IPS-20b (cell line): ENCODE measurements at regions not wholly inside any gene's neighbourhood (a gene's known extent, or its start where the extent isn't known, plus 50 kb on each side); places are given as distances from the start of the nearest gene placed in this dataset.

Source experiments
- H3K27ac ChIP-seq: one replicate; pipeline ENCODE4 v1.5.1; 2013; ENCODE audit warnings: low read length
- H3K27me3 ChIP-seq: 2 replicates; pipeline ENCODE4 v1.6.1; 2013; ENCODE audit warnings: mild to moderate bottlenecking, low read length, inconsistent platforms; ENCODE audit not compliant: insufficient read depth
- H3K36me3 ChIP-seq: 2 replicates; pipeline ENCODE4 v1.6.1; 2013; ENCODE audit warnings: low read depth, mild to moderate bottlenecking, inconsistent platforms, low read length, moderate library complexity; ENCODE audit not compliant: insufficient read depth
- H3K4me1 ChIP-seq: 2 replicates; pipeline ENCODE4 v1.6.1; 2013; ENCODE audit warnings: mild to moderate bottlenecking, control low read depth, inconsistent platforms, low read length, moderate library complexity; ENCODE audit not compliant: insufficient read depth
- H3K4me3 ChIP-seq: 2 replicates; pipeline ENCODE4 v1.5.1; 2013; ENCODE audit warnings: mild to moderate bottlenecking, low read length, inconsistent platforms
- H3K9ac ChIP-seq: 2 replicates; pipeline ENCODE4 v1.6.1; 2013; ENCODE audit warnings: low read depth, mild to moderate bottlenecking, inconsistent platforms, low read length, moderate library complexity
- H3K9me3 ChIP-seq: 2 replicates; pipeline ENCODE4 v1.6.1; 2013; ENCODE audit warnings: mild to moderate bottlenecking, low read depth, low read length, inconsistent platforms; ENCODE audit not compliant: insufficient read depth

GRCh38 chr4:163895378-163896005 is 401.0 kb downstream of the TMA16 start:
- H3K4me3 ChIP-seq: no peak overlapping the region
- H3K4me1 ChIP-seq: peaks cover 10% of the 10 kb centered on the region
- 0 out of 2 replicates have a peak overlapping the region, but pooled peaks have one; percentile 10 for H3K9ac ChIP-seq
- H3K9me3 ChIP-seq: no peaks in the 10 kb centered on the region
- H3K27ac ChIP-seq: peak overlapping the region; percentile 12
- H3K36me3 ChIP-seq: no peaks in the 10 kb centered on the region
- no peaks in the 10 kb centered on the region for H3K27me3 ChIP-seq

GRCh38 chr4:163901319-163901718 is 406.8 kb downstream of the TMA16 start:
- H3K4me3 ChIP-seq: no peak overlapping the region
- H3K27ac ChIP-seq: no peak overlapping the region
- peaks cover 16% of the 10 kb centered on the region for H3K4me1 ChIP-seq
- H3K27me3 ChIP-seq: no peaks in the 10 kb centered on the region
- no peaks in the 10 kb centered on the region for H3K36me3 ChIP-seq
- no peaks in the 10 kb centered on the region for H3K9me3 ChIP-seq
- H3K9ac ChIP-seq: no peak overlapping the region

- no peak overlapping the region for H3K27ac ChIP-seq
- no peaks in the 10 kb centered on the region for H3K9me3 ChIP-seq
- no peaks in the 10 kb centered on the region for H3K27me3 ChIP-seq
- H3K4me3 ChIP-seq: no peak overlapping the region
- no peak overlapping the region for H3K9ac ChIP-seq
- no peaks in the 10 kb centered on the region for H3K36me3 ChIP-seq
- H3K4me1 ChIP-seq: peaks cover 16% of the 10 kb centered on the region
Measured at GRCh38 chr4:163902417-163902816, 407.9 kb downstream of the TMA16 start.

GRCh38 chr4:163911891-163912290 is 417.4 kb downstream of the TMA16 start:
- no peaks in the 10 kb centered on the region for H3K9me3 ChIP-seq
- no peak overlapping the region for H3K27ac ChIP-seq

GRCh38 chr4:163913571-163913970 is 419.1 kb downstream of the TMA16 start:
- no peaks in the 10 kb centered on the region for H3K36me3 ChIP-seq
- no peaks in the 10 kb centered on the region for H3K4me1 ChIP-seq
- no peaks in the 10 kb centered on the region for H3K27me3 ChIP-seq
- H3K4me3 ChIP-seq: no peak overlapping the region
- no peaks in the 10 kb centered on the region for H3K9me3 ChIP-seq
- no peak overlapping the region for H3K9ac ChIP-seq
- no peak overlapping the region for H3K27ac ChIP-seq

More at GRCh38 chr4:163911891-163912290, 417.4 kb downstream of the TMA16 start:
- Histone ChIP-seq H3K9ac (no peak overlapping the region), H3K27me3 (no peaks in the 10 kb centered on the region), H3K36me3 (no peaks in the 10 kb centered on the region), H3K4me3 (no peak overlapping the region), H3K4me1 (no peaks in the 10 kb centered on the region)

- no peaks in the 10 kb centered on the region for H3K4me1 ChIP-seq
- H3K9ac ChIP-seq: no peak overlapping the region
- no peaks in the 10 kb centered on the region for H3K9me3 ChIP-seq
- H3K36me3 ChIP-seq: no peaks in the 10 kb centered on the region
- no peak overlapping the region for H3K4me3 ChIP-seq
- H3K27me3 ChIP-seq: no peaks in the 10 kb centered on the region
- no peak overlapping the region for H3K27ac ChIP-seq
Measured at GRCh38 chr4:163915896-163916295, 421.4 kb downstream of the TMA16 start.

- Histone ChIP-seq H3K4me3 (no peak overlapping the region), H3K27me3 (no peaks in the 10 kb centered on the region), H3K27ac (no peak overlapping the region), H3K36me3 (no peaks in the 10 kb centered on the region), H3K4me1 (no peaks in the 10 kb centered on the region), H3K9ac (no peak overlapping the region), H3K9me3 (no peaks in the 10 kb centered on the region)
Measured at GRCh38 chr4:163920426-163920825, 425.9 kb downstream of the TMA16 start.

GRCh38 chr4:163922302-163922701 is 427.8 kb downstream of the TMA16 start:
- no peak overlapping the region for H3K27ac ChIP-seq
- H3K27me3 ChIP-seq: no peaks in the 10 kb centered on the region
- no peak overlapping the region for H3K4me3 ChIP-seq
- no peaks in the 10 kb centered on the region for H3K4me1 ChIP-seq
- H3K36me3 ChIP-seq: no peaks in the 10 kb centered on the region
- no peak overlapping the region for H3K9ac ChIP-seq
- no peaks in the 10 kb centered on the region for H3K9me3 ChIP-seq

- no peaks in the 10 kb centered on the region for H3K4me1 ChIP-seq
- no peak overlapping the region for H3K9ac ChIP-seq
- no peaks in the 10 kb centered on the region for H3K9me3 ChIP-seq
- H3K27me3 ChIP-seq: no peaks in the 10 kb centered on the region
- no peak overlapping the region for H3K4me3 ChIP-seq
- no peak overlapping the region for H3K27ac ChIP-seq
- no peaks in the 10 kb centered on the region for H3K36me3 ChIP-seq
Measured at GRCh38 chr4:163923092-163923491, 428.6 kb downstream of the TMA16 start.

GRCh38 chr4:163930086-163930485 is 435.6 kb downstream of the TMA16 start:
- Histone ChIP-seq H3K27ac (no peak overlapping the region), H3K27me3 (no peaks in the 10 kb centered on the region), H3K4me1 (no peaks in the 10 kb centered on the region), H3K36me3 (no peaks in the 10 kb centered on the region), H3K9me3 (no peaks in the 10 kb centered on the region), H3K9ac (no peak overlapping the region), H3K4me3 (no peak overlapping the region)

GRCh38 chr4:163932504-163932903 is 438.0 kb downstream of the TMA16 start:
- H3K27ac ChIP-seq: no peak overlapping the region
- no peaks in the 10 kb centered on the region for H3K36me3 ChIP-seq
- no peaks in the 10 kb centered on the region for H3K4me1 ChIP-seq
- no peak overlapping the region for H3K4me3 ChIP-seq
- no peak overlapping the region for H3K9ac ChIP-seq
- no peaks in the 10 kb centered on the region for H3K27me3 ChIP-seq
- H3K9me3 ChIP-seq: no peaks in the 10 kb centered on the region

- H3K4me3 ChIP-seq: no peak overlapping the region
- no peaks in the 10 kb centered on the region for H3K9me3 ChIP-seq
- peaks cover 7% of the 10 kb centered on the region; the same call in 1 of the 2 replicates for H3K4me1 ChIP-seq
- H3K27me3 ChIP-seq: no peaks in the 10 kb centered on the region
- H3K9ac ChIP-seq: no peak overlapping the region
- H3K36me3 ChIP-seq: no peaks in the 10 kb centered on the region
- H3K27ac ChIP-seq: no peak overlapping the region
Measured at GRCh38 chr4:163939597-163939996, 445.1 kb downstream of the TMA16 start.
